GM12891 (cell line): ENCODE measurements at regions not wholly inside any gene's neighbourhood (a gene's known extent, or its start where the extent isn't known, plus 50 kb on each side); places are given as distances from the start of the nearest gene placed in this dataset.

Source experiments
- POLR2A ChIP-seq: IDR thresholded peaks from 2 replicates; pipeline ENCODE4 v1.6.1; 2011; ENCODE audit warnings: low read depth, low read length, control low read depth
- POLR2AphosphoS5 ChIP-seq: IDR thresholded peaks from 2 replicates; pipeline ENCODE4 v1.6.1; 2011; ENCODE audit warnings: low read depth, low read length, control low read depth

DNA sequence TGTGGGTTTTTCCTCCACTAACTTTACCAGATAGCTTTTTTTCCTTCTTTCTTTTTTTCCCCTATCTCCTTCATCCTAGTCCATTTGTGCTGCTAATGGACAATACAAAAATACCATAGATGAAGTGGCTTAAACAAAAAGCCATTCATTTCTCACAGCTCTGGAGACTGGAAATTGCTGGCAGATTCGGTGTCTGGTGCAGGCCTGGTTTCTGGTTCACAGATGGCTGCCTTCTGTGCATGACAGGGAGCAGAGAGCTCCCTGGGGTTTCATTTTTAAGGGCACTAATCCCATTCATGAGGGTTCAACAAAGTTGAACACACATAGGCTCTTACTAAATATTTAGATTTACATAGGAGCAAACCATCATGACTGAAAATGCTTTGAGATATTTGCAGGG is 467.4 kb downstream of the TYW1 start:
- no peak for TF ChIP-seq POLR2AphosphoS5
- TF ChIP-seq POLR2A: no peak
